ENCODE measurements at regions not wholly inside any gene's neighbourhood (a gene's known extent, or its start where the extent isn't known, plus 50 kb on each side); places are given as distances from the start of the nearest gene placed in this dataset.

DNA sequence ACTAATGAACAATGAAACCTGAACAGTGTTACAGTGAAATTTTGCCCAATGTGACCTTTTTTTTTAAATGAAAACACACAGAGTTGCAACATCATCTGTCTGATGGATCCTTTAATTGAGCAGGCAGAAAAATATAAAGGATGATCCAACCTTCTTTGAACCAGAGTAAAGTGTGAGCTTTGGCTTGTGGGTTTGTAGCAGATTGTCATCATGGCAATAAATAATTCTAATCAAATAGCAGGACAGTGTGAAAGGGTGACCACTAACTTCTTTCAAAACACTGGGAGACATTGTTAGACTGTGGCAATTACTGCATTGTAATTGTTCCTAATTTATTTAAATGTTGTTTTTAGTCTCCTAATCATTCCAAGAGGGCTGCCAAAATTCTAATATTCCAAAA is 197.2 kb downstream of the CHD9NB start:
- H3K4me3 ChIP-seq (ENCODE audit: low read depth, low read length) = no peak overlapping the region
- no peak overlapping the region for H3K27ac ChIP-seq (ENCODE audit: low read depth)
- H3K4me1 ChIP-seq (ENCODE audit: insufficient read depth) = no peaks in the 10 kb centered on the region
- H3K36me3 ChIP-seq (ENCODE audit: insufficient read depth) = no peaks in the 10 kb centered on the region
- no peak for DNase-seq (ENCODE audit: extremely low spot score)

DNA sequence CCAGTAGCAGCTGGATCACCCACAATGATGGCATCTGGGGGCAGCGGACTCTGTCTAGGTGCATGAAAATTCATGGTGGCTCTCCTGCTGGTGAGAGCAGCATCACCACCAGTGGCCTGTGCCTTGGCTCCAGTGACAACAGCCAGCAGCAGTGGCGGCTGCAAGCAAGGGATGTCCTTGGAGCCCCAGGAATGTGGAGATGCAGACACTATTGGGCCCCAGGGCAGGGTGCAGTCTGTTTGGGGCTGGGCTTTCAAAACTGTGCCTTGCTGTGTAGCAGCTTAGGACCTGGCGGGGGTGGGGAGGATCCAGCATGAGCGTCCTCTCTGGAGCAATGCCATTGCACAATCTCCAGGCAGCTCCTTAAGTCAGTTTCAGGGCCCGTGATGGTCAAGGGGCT is 199.7 kb downstream of the CHD9NB start:
- no peak overlapping the region for H3K27ac ChIP-seq (ENCODE audit: low read depth)
- 76% methylated on average over 5 of the region's 5 CpGs for WGBS
- no peak for DNase-seq (ENCODE audit: extremely low spot score)
- H3K4me1 ChIP-seq (ENCODE audit: insufficient read depth) = no peaks in the 10 kb centered on the region
- no peak overlapping the region for H3K4me3 ChIP-seq (ENCODE audit: low read depth, low read length)
- no peaks in the 10 kb centered on the region for H3K36me3 ChIP-seq (ENCODE audit: insufficient read depth)

DNA sequence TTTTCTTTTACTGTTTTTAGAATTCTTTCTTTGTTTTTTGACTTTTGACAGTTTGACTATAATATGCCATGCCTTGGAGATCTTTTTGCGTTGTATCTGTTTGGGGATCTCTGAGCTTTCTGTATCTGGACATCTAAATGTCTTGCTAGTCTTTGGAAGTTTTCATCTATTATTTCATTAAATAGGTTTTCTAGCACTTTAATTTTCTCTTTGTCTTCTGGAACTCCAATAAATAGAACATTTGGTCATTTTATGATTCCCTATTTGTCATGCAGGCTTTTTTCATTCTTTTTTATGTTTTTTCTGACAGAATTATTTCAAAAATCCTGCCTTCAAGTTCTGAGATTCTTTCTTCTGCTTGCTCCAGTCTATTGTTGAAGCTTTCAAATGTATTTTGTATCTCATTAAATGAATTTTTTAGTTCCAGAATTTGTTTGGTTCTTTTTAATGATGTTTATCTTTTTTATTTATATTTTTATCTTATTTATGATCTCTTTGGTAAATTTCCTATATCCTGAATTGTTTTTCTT is 201.4 kb downstream of the CHD9NB start:
- WGBS = 51% methylated on average over 1 of the region's 1 CpG
- no peak overlapping the region for H3K27ac ChIP-seq (ENCODE audit: low read depth)
- no peak for DNase-seq (ENCODE audit: extremely low spot score)
- no peaks in the 10 kb centered on the region for H3K4me1 ChIP-seq (ENCODE audit: insufficient read depth)
- no peaks in the 10 kb centered on the region for H3K36me3 ChIP-seq (ENCODE audit: insufficient read depth)
- H3K4me3 ChIP-seq (ENCODE audit: low read depth, low read length) = no peak overlapping the region

DNA sequence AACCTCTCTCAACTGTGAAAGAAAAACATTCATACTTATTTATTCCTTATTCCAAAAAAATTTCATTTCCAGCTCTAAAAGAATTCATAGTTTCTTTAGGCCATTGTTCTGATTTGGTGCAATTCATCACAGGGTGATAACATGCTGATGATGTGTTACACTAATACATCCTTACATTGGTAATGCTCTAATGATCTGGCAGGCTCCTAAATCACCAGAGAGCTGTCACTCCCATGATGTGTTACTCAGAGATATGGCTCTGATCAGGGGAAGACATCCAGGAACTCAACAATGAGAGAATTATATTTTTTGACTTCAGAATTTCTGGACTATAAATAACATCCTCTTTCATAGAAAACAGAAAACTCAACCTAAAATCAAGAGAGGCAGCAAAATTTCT is 209.3 kb downstream of the CHD9NB start:
- H3K36me3 ChIP-seq (ENCODE audit: insufficient read depth) = no peaks in the 10 kb centered on the region
- no peaks in the 10 kb centered on the region for H3K4me1 ChIP-seq (ENCODE audit: insufficient read depth)
- no peak for DNase-seq (ENCODE audit: extremely low spot score)
- H3K4me3 ChIP-seq (ENCODE audit: low read depth, low read length) = no peak overlapping the region
- no peak overlapping the region for H3K27ac ChIP-seq (ENCODE audit: low read depth)

DNA sequence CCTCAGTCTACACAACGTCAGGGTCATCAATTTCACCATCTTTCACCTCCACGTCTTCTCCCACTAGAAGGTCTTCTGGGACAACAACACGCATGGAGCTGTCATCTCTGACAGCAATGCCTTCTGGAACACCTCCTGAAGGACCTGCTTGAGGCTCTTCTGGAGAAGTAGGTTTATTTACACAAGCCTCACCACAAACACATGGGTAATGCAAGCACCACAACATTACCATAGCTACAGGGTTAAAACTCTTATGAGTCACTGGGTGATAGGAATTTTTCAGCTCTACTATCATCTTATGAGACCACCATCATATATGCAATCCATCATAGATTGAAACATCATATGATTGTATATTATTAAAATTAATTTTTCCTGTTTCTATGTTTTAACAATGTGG is 215.4 kb downstream of the CHD9NB start:
- DNase-seq (ENCODE audit: extremely low spot score) = no peak
- Histone ChIP-seq H3K36me3 (ENCODE audit: insufficient read depth) (no peaks in the 10 kb centered on the region), H3K4me3 (ENCODE audit: low read depth, low read length) (no peak overlapping the region), H3K4me1 (ENCODE audit: insufficient read depth) (no peaks in the 10 kb centered on the region), H3K27ac (ENCODE audit: low read depth) (no peak overlapping the region)
- WGBS = 66% methylated on average over 3 of the region's 3 CpGs

DNA sequence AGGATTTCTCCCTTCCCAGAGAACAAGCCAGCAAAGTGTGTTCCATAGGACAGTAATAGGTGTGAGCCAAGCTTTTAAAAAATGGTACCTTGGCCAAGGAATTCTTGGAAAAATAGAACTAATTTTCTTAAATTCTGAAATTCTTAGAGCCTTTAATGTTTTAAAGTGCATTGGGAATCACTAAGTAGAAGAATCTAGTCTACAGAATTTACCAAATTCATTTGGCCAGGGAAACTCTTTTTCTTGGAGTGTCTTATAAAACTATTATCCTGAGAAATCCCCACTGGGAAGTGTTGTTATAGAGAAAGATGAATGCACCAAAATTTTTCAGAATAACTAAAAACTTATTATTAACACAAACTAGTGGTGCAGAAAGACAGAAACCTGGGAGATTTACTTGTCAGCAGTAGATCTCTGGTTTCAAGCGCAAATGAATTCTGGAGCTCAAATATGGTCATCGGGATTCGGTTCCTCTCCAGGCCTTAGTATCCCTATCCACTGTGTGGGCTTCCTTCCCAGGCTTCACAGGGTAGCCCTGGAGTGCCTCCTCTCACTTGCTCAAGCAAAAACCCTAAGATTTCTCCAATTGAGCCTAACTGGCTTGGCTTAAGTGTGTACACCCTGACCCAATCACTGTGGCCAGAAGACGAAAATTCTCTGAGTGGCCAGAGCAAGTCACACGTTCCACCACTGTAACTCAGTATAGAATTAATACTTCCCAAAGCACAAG is 217.8 kb downstream of the CHD9NB start:
- Histone ChIP-seq H3K4me3 (ENCODE audit: low read depth, low read length) (no peak overlapping the region), H3K27ac (ENCODE audit: low read depth) (no peak overlapping the region), H3K36me3 (ENCODE audit: insufficient read depth) (no peaks in the 10 kb centered on the region), H3K4me1 (ENCODE audit: insufficient read depth) (no peaks in the 10 kb centered on the region)
- 80% methylated on average over 5 of the region's 5 CpGs for WGBS
- no peak for DNase-seq (ENCODE audit: extremely low spot score)

DNA sequence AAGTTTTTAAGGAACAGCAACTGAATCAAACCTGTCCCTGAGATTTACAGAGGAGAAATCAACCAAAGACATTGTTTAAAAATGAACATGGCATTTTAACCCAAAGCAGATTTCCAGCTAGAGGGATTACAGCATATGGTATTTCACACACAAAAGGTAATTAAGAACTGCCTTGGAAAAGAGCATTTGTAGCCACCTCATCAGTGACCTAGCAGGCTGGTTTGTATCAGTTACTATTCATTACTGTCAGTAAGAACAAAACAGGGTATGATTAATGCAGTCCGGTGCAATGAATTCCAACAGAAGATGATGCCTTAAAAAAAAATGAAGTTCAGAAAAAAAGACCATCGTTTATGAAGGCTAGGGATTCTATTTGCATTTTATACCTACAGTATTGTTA is 219.9 kb downstream of the CHD9NB start:
- WGBS = 60% methylated on average over 2 of the region's 2 CpGs
- DNase-seq (ENCODE audit: extremely low spot score) = no peak

DNA sequence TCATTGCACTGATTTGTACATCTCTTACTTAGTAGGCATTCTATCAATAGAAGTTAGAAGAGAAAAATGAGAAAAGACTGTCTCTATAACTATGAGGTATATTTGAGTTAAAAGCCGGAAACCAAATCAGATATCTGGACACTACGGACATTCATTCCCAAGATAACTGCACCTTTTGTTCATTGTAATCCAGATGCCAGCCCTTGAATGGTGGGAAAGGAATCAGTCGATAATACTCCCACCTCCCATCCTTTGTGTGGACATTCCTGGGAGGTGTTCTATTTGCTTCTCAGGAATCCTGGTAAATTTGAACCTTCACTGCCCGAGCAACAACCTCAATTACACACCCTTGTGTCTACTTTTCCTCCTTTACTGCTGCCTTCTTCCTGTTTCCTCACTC is 225.2 kb downstream of the CHD9NB start:
- Histone ChIP-seq H3K36me3 (ENCODE audit: insufficient read depth) (no peaks in the 10 kb centered on the region), H3K27ac (ENCODE audit: low read depth) (no peak overlapping the region), H3K4me1 (ENCODE audit: insufficient read depth) (no peaks in the 10 kb centered on the region), H3K4me3 (ENCODE audit: low read depth, low read length) (no peak overlapping the region)
- no peak for DNase-seq (ENCODE audit: extremely low spot score)
- WGBS = 77% methylated on average over 4 of the region's 4 CpGs

More for the DNA sequence above, 219.9 kb downstream of the CHD9NB start:
- H3K4me3 ChIP-seq (ENCODE audit: low read depth, low read length) = no peak overlapping the region
- no peak overlapping the region for H3K27ac ChIP-seq (ENCODE audit: low read depth)
- no peaks in the 10 kb centered on the region for H3K4me1 ChIP-seq (ENCODE audit: insufficient read depth)
- H3K36me3 ChIP-seq (ENCODE audit: insufficient read depth) = no peaks in the 10 kb centered on the region

DNA sequence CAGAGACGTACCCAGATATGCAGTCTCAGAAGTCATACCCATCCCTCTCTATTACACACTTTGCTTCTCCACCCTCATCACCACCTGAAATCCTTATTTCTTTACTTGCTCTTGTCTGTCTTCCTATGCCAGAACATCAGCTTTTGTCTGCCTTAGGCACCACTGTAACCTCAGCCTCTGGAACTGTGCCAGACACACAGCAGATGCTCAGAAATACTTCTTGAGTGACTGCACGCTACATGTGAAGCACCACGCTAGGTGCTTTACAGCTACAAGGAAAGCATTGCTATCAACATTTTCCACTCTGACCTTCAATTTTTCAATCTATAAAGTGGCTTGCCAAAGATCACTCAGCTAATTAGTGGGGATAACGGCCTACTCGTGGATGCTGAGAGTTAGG is 226.8 kb downstream of the CHD9NB start:
- 79% methylated on average over 5 of the region's 5 CpGs for WGBS
- H3K4me1 ChIP-seq (ENCODE audit: insufficient read depth) = no peaks in the 10 kb centered on the region
- H3K36me3 ChIP-seq (ENCODE audit: insufficient read depth) = no peaks in the 10 kb centered on the region
- no peak overlapping the region for H3K4me3 ChIP-seq (ENCODE audit: low read depth, low read length)
- no peak for DNase-seq (ENCODE audit: extremely low spot score)
- H3K27ac ChIP-seq (ENCODE audit: low read depth) = no peak overlapping the region

DNA sequence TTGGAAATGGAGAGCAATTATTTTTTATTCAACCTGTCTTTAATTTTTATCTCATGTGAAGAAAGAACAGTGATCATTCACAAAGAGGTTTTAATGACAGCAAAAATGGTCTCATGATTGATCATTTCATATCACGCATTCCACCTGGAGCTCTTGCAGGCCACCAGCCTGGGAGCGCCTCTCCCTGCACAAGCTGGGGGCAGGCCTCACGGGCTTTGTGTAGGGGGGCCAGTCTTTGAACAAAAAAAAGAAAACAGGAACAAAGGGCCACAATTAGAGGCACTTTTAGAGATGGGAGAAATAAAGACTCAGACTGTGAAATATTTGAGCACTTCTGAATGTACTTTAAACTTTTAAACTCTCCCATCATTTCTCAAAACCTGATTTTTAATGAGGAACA is 232.9 kb downstream of the CHD9NB start:
- WGBS = 88% methylated on average over 3 of the region's 3 CpGs
- no peak for DNase-seq (ENCODE audit: extremely low spot score)
- Histone ChIP-seq H3K4me3 (ENCODE audit: low read depth, low read length) (no peak overlapping the region), H3K4me1 (ENCODE audit: insufficient read depth) (no peaks in the 10 kb centered on the region), H3K36me3 (ENCODE audit: insufficient read depth) (no peaks in the 10 kb centered on the region), H3K27ac (ENCODE audit: low read depth) (no peak overlapping the region)

DNA sequence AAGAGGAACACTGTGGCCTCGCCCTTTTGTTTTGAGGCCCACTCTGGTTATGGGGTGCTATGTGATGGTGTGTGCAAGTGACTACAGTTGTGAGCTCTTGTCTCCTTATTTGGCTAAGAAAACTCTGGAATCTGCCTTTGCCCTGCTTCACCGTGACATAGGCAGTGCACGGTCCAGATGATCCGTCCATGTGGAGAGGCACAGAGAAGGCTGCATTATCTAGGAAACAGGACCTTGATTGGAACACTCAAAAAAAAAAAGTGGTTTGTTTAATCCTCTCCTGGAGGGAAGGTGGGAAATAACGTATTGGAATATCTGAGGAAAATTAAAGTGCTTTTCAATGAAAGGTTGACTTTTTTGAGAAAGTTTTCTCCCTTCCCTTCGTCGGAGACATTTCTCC is 233.3 kb downstream of the CHD9NB start:
- no peaks in the 10 kb centered on the region for H3K36me3 ChIP-seq (ENCODE audit: insufficient read depth)
- H3K4me3 ChIP-seq (ENCODE audit: low read depth, low read length) = no peak overlapping the region
- 90% methylated on average over 7 of the region's 7 CpGs for WGBS
- no peak overlapping the region for H3K27ac ChIP-seq (ENCODE audit: low read depth)
- H3K4me1 ChIP-seq (ENCODE audit: insufficient read depth) = no peaks in the 10 kb centered on the region
- no peak for DNase-seq (ENCODE audit: extremely low spot score)

DNA sequence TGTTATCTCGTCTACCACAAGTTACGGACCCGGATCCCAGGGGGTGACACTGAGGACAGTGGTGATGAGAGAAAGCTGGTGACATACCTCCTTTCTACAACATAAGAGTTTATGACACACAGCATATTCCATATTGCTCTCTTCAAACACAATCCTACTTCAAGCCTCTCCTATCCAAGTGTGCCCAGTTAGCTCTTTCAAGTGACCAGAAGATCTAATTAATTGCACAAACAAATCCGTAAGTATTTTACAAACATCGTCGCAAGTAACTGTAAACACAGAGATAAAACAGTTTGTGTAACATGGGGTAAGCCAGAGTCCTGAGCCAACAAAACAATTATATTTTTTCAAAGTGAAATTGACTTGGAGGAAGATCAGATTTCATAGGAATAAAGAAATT is 235.0 kb downstream of the CHD9NB start:
- H3K4me3 ChIP-seq (ENCODE audit: low read depth, low read length) = no peak overlapping the region
- H3K4me1 ChIP-seq (ENCODE audit: insufficient read depth) = no peaks in the 10 kb centered on the region
- 34% methylated on average over 6 of the region's 6 CpGs for WGBS
- no peaks in the 10 kb centered on the region for H3K36me3 ChIP-seq (ENCODE audit: insufficient read depth)
- no peak for DNase-seq (ENCODE audit: extremely low spot score)
- no peak overlapping the region for H3K27ac ChIP-seq (ENCODE audit: low read depth)

DNA sequence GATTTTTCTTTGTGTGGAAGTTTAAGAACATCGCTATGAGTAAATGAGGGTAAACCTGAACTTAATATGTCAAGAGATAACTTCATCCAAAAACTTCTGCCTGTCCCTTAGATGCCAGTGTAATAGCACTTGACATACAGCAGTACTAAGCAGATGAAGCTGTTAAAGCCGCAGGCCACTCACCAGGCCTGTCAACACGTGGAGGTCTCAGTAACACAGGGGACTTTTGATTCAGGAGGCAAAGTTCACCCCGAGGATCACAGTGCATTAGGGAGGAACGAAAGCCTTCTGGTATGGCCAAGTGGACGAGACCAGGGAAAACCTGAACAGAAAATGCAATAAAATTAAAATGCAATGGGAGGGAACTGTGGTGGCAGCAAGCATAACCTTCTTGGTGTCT is 235.7 kb downstream of the CHD9NB start:
- H3K36me3 ChIP-seq (ENCODE audit: insufficient read depth) = no peaks in the 10 kb centered on the region
- WGBS = 62% methylated on average over 6 of the region's 6 CpGs
- H3K4me3 ChIP-seq (ENCODE audit: low read depth, low read length) = no peak overlapping the region
- H3K27ac ChIP-seq (ENCODE audit: low read depth) = no peak overlapping the region
- no peaks in the 10 kb centered on the region for H3K4me1 ChIP-seq (ENCODE audit: insufficient read depth)
- DNase-seq (ENCODE audit: extremely low spot score) = no peak

DNA sequence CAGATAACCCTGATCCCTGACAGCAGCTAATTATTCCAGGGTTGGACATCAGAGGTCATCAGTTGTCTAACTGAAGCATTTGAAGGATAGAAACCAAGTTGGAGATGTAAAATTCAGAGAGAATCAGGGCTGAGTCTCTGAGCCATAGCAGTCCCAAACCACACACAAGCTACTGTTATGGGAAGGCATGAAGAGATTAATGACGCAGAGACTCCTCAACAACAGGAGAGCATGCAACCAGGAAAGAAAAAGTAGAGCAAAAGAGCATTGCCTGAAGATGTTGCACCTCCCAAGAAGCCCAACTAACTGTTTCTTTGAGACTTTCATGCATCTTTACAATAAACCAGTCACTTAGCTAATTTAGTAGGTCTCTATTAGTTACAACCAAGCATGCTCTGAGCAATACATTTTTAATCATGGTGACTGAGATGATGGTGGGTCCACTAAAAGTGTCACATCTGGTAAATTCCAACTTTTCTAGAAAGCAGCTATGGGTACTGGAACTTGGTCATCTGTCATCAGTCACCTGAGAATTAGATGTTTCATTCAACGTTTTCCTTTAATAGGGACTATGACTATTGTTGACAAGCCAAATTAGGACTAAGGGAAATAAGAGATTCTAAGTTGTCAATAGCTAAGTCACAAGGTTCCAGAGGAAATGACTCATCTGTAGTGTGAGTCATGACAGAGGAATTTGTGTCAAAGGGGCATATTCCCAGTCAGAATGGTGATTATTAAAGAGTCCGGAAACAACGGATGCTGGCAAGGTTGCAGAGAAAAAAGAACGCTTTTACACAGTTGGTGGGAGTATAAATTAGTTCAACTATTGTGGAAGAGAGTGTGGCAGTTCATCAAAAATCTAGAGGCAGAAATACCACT is 239.8 kb downstream of the CHD9NB start:
- H3K27ac ChIP-seq (ENCODE audit: low read depth) = no peak overlapping the region
- no peak for DNase-seq (ENCODE audit: extremely low spot score)
- H3K4me3 ChIP-seq (ENCODE audit: low read depth, low read length) = no peak overlapping the region
- H3K36me3 ChIP-seq (ENCODE audit: insufficient read depth) = no peaks in the 10 kb centered on the region
- 70% methylated on average over 5 of the region's 5 CpGs for WGBS
- no peaks in the 10 kb centered on the region for H3K4me1 ChIP-seq (ENCODE audit: insufficient read depth)

Data from urinary bladder (tissue), 3 donors.